ENCODE measurements at regions not wholly inside any gene's neighbourhood (a gene's known extent, or its start where the extent isn't known, plus 50 kb on each side); places are given as distances from the start of the nearest gene placed in this dataset.

GRCh38 chr16:85235991-85236817, 123.9 kb upstream of the CIBAR2 start:
- H2BK5ac ChIP-seq (ENCODE audit: low read length) = peak overlapping the region; percentile 85
- H3K23ac ChIP-seq (ENCODE audit: low read length) = peak overlapping the region; percentile 86
- peak overlapping the region; percentile 70 for H3K9ac ChIP-seq (ENCODE audit: low read length)
- no peak overlapping the region for H3K4me3 ChIP-seq (ENCODE audit: low read length)
- peaks cover 12% of the 10 kb centered on the region for H3K79me1 ChIP-seq (ENCODE audit: low read length)
- H2BK15ac ChIP-seq (replicated peaks; ENCODE audit: low read depth) = no peak overlapping the region
- H2BK120ac ChIP-seq (ENCODE audit: low read depth, low read length) = peak overlapping the region; percentile 50
- H4K8ac ChIP-seq (ENCODE audit: low read depth, low read length) = no peak overlapping the region
- H3K4me1 ChIP-seq (ENCODE audit: control insufficient read depth, low read depth, low read length) = peaks cover 8% of the 10 kb centered on the region
- H3K36me3 ChIP-seq (ENCODE audit: control insufficient read depth, insufficient read depth, low read length) = no peaks in the 10 kb centered on the region
- H3K79me2 ChIP-seq (ENCODE audit: control insufficient read depth, insufficient read depth, low read length) = peaks cover 2% of the 10 kb centered on the region
- H3K27ac ChIP-seq (ENCODE audit: low read depth, low read length) = peak overlapping the region; percentile 96
- peak overlapping the region; percentile 70 for H2AK5ac ChIP-seq (ENCODE audit: low read length)
- WGBS (ENCODE audit: extremely low coverage, insufficient coverage, low lambda C conversion rate) = no CpG with 5 or more reads among the region's 20 CpGs
- peak overlapping the region; percentile 88 for H3K18ac ChIP-seq (ENCODE audit: low read length)
- H3K4me2 ChIP-seq (ENCODE audit: low read length) = peak overlapping the region; percentile 27
- H4K5ac ChIP-seq (ENCODE audit: low read length) = peak overlapping the region; percentile 91
- no peak for DNase-seq
- H3K56ac ChIP-seq (ENCODE audit: low read length) = peak overlapping the region; percentile 88
- peak overlapping the region; percentile 84 for H3K4ac ChIP-seq (ENCODE audit: low read depth, low read length)
- H3K27me3 ChIP-seq (ENCODE audit: insufficient read depth, low read length, poor library complexity) = no peaks in the 10 kb centered on the region

GRCh38 chr16:85236818-85237150, 124.5 kb upstream of the CIBAR2 start:
- Histone ChIP-seq H2BK5ac (ENCODE audit: low read length) (no peak overlapping the region), H3K79me1 (ENCODE audit: low read length) (peaks cover 9% of the 10 kb centered on the region), H4K5ac (ENCODE audit: low read length) (no peak overlapping the region), H3K9ac (ENCODE audit: low read length) (no peak overlapping the region), H3K56ac (ENCODE audit: low read length) (peak overlapping the region; percentile 31), H3K27ac (ENCODE audit: low read depth, low read length) (no peak overlapping the region), H3K27me3 (ENCODE audit: insufficient read depth, low read length, poor library complexity) (no peaks in the 10 kb centered on the region), H3K79me2 (ENCODE audit: control insufficient read depth, insufficient read depth, low read length) (peaks cover 2% of the 10 kb centered on the region), H4K8ac (ENCODE audit: low read depth, low read length) (no peak overlapping the region), H2BK15ac (replicated peaks; ENCODE audit: low read depth) (no peak overlapping the region), H3K36me3 (ENCODE audit: control insufficient read depth, insufficient read depth, low read length) (no peaks in the 10 kb centered on the region), H2AK5ac (ENCODE audit: low read length) (no peak overlapping the region), H3K4me2 (ENCODE audit: low read length) (no peak overlapping the region), H3K4ac (ENCODE audit: low read depth, low read length) (no peak overlapping the region), H3K4me3 (ENCODE audit: low read length) (no peak overlapping the region), H3K23ac (ENCODE audit: low read length) (no peak overlapping the region), H3K4me1 (ENCODE audit: control insufficient read depth, low read depth, low read length) (peaks cover 8% of the 10 kb centered on the region), H2BK120ac (ENCODE audit: low read depth, low read length) (no peak overlapping the region), H3K18ac (ENCODE audit: low read length) (no peak overlapping the region)
- no peak for DNase-seq
- WGBS (ENCODE audit: extremely low coverage, insufficient coverage, low lambda C conversion rate) = no CpG with 5 or more reads among the region's 5 CpGs

DNA sequence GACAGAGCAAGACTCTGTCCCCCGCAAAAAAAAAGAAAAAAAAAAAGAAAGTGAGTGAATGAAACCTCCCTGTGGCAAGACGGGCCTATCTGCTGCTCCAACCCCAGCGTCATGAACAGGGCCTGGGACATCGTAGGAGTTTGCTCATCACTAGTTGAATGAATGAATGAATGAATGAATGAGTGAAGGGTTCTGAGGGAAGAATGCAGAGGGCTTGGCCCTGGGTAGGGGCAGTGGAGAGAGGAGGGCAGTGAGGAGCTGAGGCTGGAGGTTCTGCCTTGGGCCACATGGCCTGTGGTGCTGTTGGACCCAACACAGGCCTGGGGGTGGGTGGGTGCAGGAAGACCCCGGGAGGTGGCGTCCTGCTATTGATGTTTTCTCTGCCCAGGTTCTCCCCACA, 125.5 kb upstream of the CIBAR2 start:
- DNase-seq = no peak
- Histone ChIP-seq H3K27ac (ENCODE audit: low read depth, low read length) (no peak overlapping the region), H3K4me3 (ENCODE audit: low read length) (no peak overlapping the region), H3K18ac (ENCODE audit: low read length) (no peak overlapping the region), H3K4ac (ENCODE audit: low read depth, low read length) (no peak overlapping the region), H4K8ac (ENCODE audit: low read depth, low read length) (no peak overlapping the region), H3K79me2 (ENCODE audit: control insufficient read depth, insufficient read depth, low read length) (peaks cover 2% of the 10 kb centered on the region), H3K9ac (ENCODE audit: low read length) (peak overlapping the region; percentile 59), H3K4me1 (ENCODE audit: control insufficient read depth, low read depth, low read length) (peaks cover 8% of the 10 kb centered on the region), H2BK5ac (ENCODE audit: low read length) (no peak overlapping the region), H3K79me1 (ENCODE audit: low read length) (peaks cover 9% of the 10 kb centered on the region), H3K56ac (ENCODE audit: low read length) (peak overlapping the region; percentile 19), H4K5ac (ENCODE audit: low read length) (no peak overlapping the region), H3K23ac (ENCODE audit: low read length) (no peak overlapping the region), H2AK5ac (ENCODE audit: low read length) (no peak overlapping the region), H2BK15ac (replicated peaks; ENCODE audit: low read depth) (no peak overlapping the region), H2BK120ac (ENCODE audit: low read depth, low read length) (no peak overlapping the region), H3K27me3 (ENCODE audit: insufficient read depth, low read length, poor library complexity) (no peaks in the 10 kb centered on the region), H3K36me3 (ENCODE audit: control insufficient read depth, insufficient read depth, low read length) (no peaks in the 10 kb centered on the region), H3K4me2 (ENCODE audit: low read length) (no peak overlapping the region)
- no CpG with 5 or more reads among the region's 6 CpGs for WGBS (ENCODE audit: extremely low coverage, insufficient coverage, low lambda C conversion rate)

DNA sequence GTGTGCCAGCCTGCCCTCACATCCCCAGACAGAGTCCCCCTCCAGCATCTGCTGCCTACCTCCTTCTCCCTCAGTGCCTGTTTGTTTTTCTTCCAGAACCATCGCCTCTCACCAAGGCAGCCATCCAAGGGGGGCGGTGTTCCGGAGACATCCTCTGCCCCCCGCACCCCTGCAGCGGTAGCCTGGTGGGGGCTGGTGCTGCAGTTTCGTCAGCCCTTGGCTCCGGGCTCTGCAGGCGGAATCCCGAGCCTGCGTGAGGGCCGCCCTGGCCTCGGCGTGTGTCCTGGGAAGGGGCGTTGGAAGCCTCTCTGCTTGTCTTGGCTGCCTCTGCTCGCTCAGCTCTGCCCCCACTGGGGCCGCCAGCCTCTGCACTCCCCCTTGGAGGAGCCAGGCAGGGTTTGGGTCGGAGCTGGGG, 126.0 kb upstream of the CIBAR2 start:
- Histone ChIP-seq H3K4ac (ENCODE audit: low read depth, low read length) (peak overlapping the region; percentile 1), H2BK120ac (ENCODE audit: low read depth, low read length) (no peak overlapping the region), H3K27ac (ENCODE audit: low read depth, low read length) (no peak overlapping the region), H2AK5ac (ENCODE audit: low read length) (no peak overlapping the region), H3K9ac (ENCODE audit: low read length) (peak overlapping the region; percentile 59), H3K27me3 (ENCODE audit: insufficient read depth, low read length, poor library complexity) (no peaks in the 10 kb centered on the region), H3K18ac (ENCODE audit: low read length) (peak overlapping the region; percentile 24), H4K8ac (ENCODE audit: low read depth, low read length) (no peak overlapping the region), H3K23ac (ENCODE audit: low read length) (no peak overlapping the region), H4K5ac (ENCODE audit: low read length) (no peak overlapping the region), H3K4me1 (ENCODE audit: control insufficient read depth, low read depth, low read length) (peaks cover 8% of the 10 kb centered on the region), H2BK15ac (replicated peaks; ENCODE audit: low read depth) (no peak overlapping the region), H2BK5ac (ENCODE audit: low read length) (no peak overlapping the region), H3K36me3 (ENCODE audit: control insufficient read depth, insufficient read depth, low read length) (no peaks in the 10 kb centered on the region), H3K79me1 (ENCODE audit: low read length) (peaks cover 9% of the 10 kb centered on the region), H3K79me2 (ENCODE audit: control insufficient read depth, insufficient read depth, low read length) (peaks cover 2% of the 10 kb centered on the region), H3K4me2 (ENCODE audit: low read length) (no peak overlapping the region), H3K4me3 (ENCODE audit: low read length) (no peak overlapping the region), H3K56ac (ENCODE audit: low read length) (peak overlapping the region; percentile 19)
- DNase-seq = peak; percentile 83
- no CpG with 5 or more reads among the region's 17 CpGs for WGBS (ENCODE audit: extremely low coverage, insufficient coverage, low lambda C conversion rate)

GRCh38 chr16:85239239-85239638, 127.0 kb upstream of the CIBAR2 start:
- H3K79me2 ChIP-seq (ENCODE audit: control insufficient read depth, insufficient read depth, low read length) = no peaks in the 10 kb centered on the region
- peaks cover 8% of the 10 kb centered on the region for H3K4me1 ChIP-seq (ENCODE audit: control insufficient read depth, low read depth, low read length)
- no peak overlapping the region for H3K4me2 ChIP-seq (ENCODE audit: low read length)
- H3K27me3 ChIP-seq (ENCODE audit: insufficient read depth, low read length, poor library complexity) = no peaks in the 10 kb centered on the region
- no peak overlapping the region for H2BK5ac ChIP-seq (ENCODE audit: low read length)
- no peaks in the 10 kb centered on the region for H3K36me3 ChIP-seq (ENCODE audit: control insufficient read depth, insufficient read depth, low read length)
- no peak overlapping the region for H2BK120ac ChIP-seq (ENCODE audit: low read depth, low read length)
- no peak overlapping the region for H3K18ac ChIP-seq (ENCODE audit: low read length)
- no CpG with 5 or more reads among the region's 5 CpGs for WGBS (ENCODE audit: extremely low coverage, insufficient coverage, low lambda C conversion rate)
- H4K5ac ChIP-seq (ENCODE audit: low read length) = no peak overlapping the region
- no peak overlapping the region for H2BK15ac ChIP-seq (replicated peaks; ENCODE audit: low read depth)
- no peak overlapping the region for H3K4ac ChIP-seq (ENCODE audit: low read depth, low read length)
- no peak overlapping the region for H3K9ac ChIP-seq (ENCODE audit: low read length)
- H2AK5ac ChIP-seq (ENCODE audit: low read length) = peak overlapping the region; percentile 65
- H3K4me3 ChIP-seq (ENCODE audit: low read length) = no peak overlapping the region
- no peak overlapping the region for H3K23ac ChIP-seq (ENCODE audit: low read length)
- H3K79me1 ChIP-seq (ENCODE audit: low read length) = peaks cover 8% of the 10 kb centered on the region
- no peak overlapping the region for H3K27ac ChIP-seq (ENCODE audit: low read depth, low read length)
- H3K56ac ChIP-seq (ENCODE audit: low read length) = peak overlapping the region; percentile 25
- H4K8ac ChIP-seq (ENCODE audit: low read depth, low read length) = no peak overlapping the region
- DNase-seq = no peak

DNA sequence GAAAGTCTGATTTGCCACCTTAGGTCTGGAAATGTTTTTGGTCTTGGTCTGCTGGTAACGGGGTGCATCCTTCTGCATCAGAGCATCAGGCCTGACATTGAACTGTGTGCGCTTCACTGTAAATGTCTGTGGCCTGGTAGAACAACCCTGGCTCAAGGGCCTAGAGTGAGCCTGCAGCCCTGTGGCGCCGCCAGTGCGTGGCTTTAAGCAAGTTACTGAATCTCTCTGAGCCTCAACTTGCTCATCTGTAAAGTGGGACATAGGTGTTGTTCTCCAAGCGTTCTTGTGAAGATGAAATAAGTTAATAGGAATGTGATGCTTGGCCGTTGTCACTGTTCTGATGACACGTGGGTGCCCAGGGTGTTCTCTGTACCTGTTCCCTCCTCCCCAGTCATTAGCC, 127.6 kb upstream of the CIBAR2 start:
- H3K27me3 ChIP-seq (ENCODE audit: insufficient read depth, low read length, poor library complexity) = no peaks in the 10 kb centered on the region
- no peak overlapping the region for H3K4me3 ChIP-seq (ENCODE audit: low read length)
- no peak overlapping the region for H4K5ac ChIP-seq (ENCODE audit: low read length)
- H3K4me2 ChIP-seq (ENCODE audit: low read length) = no peak overlapping the region
- no peak overlapping the region for H2BK5ac ChIP-seq (ENCODE audit: low read length)
- H3K18ac ChIP-seq (ENCODE audit: low read length) = no peak overlapping the region
- H3K79me1 ChIP-seq (ENCODE audit: low read length) = peaks cover 8% of the 10 kb centered on the region
- H3K4ac ChIP-seq (ENCODE audit: low read depth, low read length) = no peak overlapping the region
- H3K27ac ChIP-seq (ENCODE audit: low read depth, low read length) = no peak overlapping the region
- no peak overlapping the region for H4K8ac ChIP-seq (ENCODE audit: low read depth, low read length)
- no peak overlapping the region for H2BK15ac ChIP-seq (replicated peaks; ENCODE audit: low read depth)
- H3K9ac ChIP-seq (ENCODE audit: low read length) = no peak overlapping the region
- DNase-seq = peak; percentile 40
- no peaks in the 10 kb centered on the region for H3K36me3 ChIP-seq (ENCODE audit: control insufficient read depth, insufficient read depth, low read length)
- H2AK5ac ChIP-seq (ENCODE audit: low read length) = no peak overlapping the region
- H2BK120ac ChIP-seq (ENCODE audit: low read depth, low read length) = no peak overlapping the region
- H3K4me1 ChIP-seq (ENCODE audit: control insufficient read depth, low read depth, low read length) = peaks cover 8% of the 10 kb centered on the region
- WGBS (ENCODE audit: extremely low coverage, insufficient coverage, low lambda C conversion rate) = no CpG with 5 or more reads among the region's 8 CpGs
- no peak overlapping the region for H3K23ac ChIP-seq (ENCODE audit: low read length)
- no peak overlapping the region for H3K56ac ChIP-seq (ENCODE audit: low read length)
- H3K79me2 ChIP-seq (ENCODE audit: control insufficient read depth, insufficient read depth, low read length) = no peaks in the 10 kb centered on the region

Data from mesendoderm (in vitro differentiated cells).